Trophoblast cell (in vitro differentiated cells and primary cell): ENCODE measurements at regions not wholly inside any gene's neighbourhood (a gene's known extent, or its start where the extent isn't known, plus 50 kb on each side); places are given as distances from the start of the nearest gene placed in this dataset.
A peak's percentile ranks its signal among the peaks of the same experiment; 100 is the strongest.

Experiments
- DNase-seq, 2 donors: peaks; one replicate each; pipeline ENCODE4 v3.0.0-alpha.2; 2016
- H2AFZ ChIP-seq: 2 replicates; pipeline ENCODE4 v1.6.1; 2013; ENCODE audit warnings: low read length, moderate library complexity, mild to moderate bottlenecking; ENCODE audit not compliant: insufficient read depth, poor library complexity
- H2AK5ac ChIP-seq: 2 replicates; pipeline ENCODE4 v1.6.1; 2013; ENCODE audit warnings: mild to moderate bottlenecking, low read length
- H2BK120ac ChIP-seq: 2 replicates; pipeline ENCODE4 v1.6.1; 2013; ENCODE audit warnings: low read length, mild to moderate bottlenecking, moderate library complexity; ENCODE audit not compliant: insufficient read depth, poor library complexity
- H2BK12ac ChIP-seq: 2 replicates; pipeline ENCODE4 v1.6.1; 2013; ENCODE audit warnings: mild to moderate bottlenecking, low read length, moderate library complexity
- H2BK5ac ChIP-seq: 2 replicates; pipeline ENCODE4 v1.6.1; 2013; ENCODE audit warnings: low read length, low read depth, moderate library complexity, mild to moderate bottlenecking; ENCODE audit not compliant: poor library complexity
- H3K14ac ChIP-seq: 2 replicates; pipeline ENCODE4 v1.6.1; 2013; ENCODE audit warnings: mild to moderate bottlenecking, low read length
- H3K18ac ChIP-seq: 2 replicates; pipeline ENCODE4 v1.6.1; 2013; ENCODE audit warnings: mild to moderate bottlenecking, low read length
- H3K23ac ChIP-seq: 2 replicates; pipeline ENCODE4 v1.6.1; 2013; ENCODE audit warnings: low read length
- H3K27ac ChIP-seq: 2 replicates; pipeline ENCODE4 v1.5.1; 2013; ENCODE audit warnings: low read depth, mild to moderate bottlenecking, inconsistent platforms, low read length, moderate library complexity
- H3K27me3 ChIP-seq: 2 replicates; pipeline ENCODE4 v1.6.1; 2013; ENCODE audit warnings: inconsistent platforms, mild to moderate bottlenecking, low read length, moderate library complexity; ENCODE audit not compliant: insufficient read depth
- H3K36me3 ChIP-seq, 2 experiments: 1 replicate in 1 of 2; 2 replicates in 1 of 2; pipeline ENCODE4 v1.6.1; 2013; ENCODE audit warnings: low read length in 2 of 2, mild to moderate bottlenecking in 2 of 2, moderate library complexity in 1 of 2; ENCODE audit not compliant: insufficient read depth in 2 of 2, control insufficient read depth in 1 of 2
- H3K4ac ChIP-seq: 2 replicates; pipeline ENCODE4 v1.6.1; 2013; ENCODE audit warnings: low read depth, mild to moderate bottlenecking, low read length, moderate library complexity
- H3K4me1 ChIP-seq, 2 experiments: 1 replicate in 1 of 2; 2 replicates in 1 of 2; pipeline ENCODE4 v1.6.1; 2013; ENCODE audit warnings: low read length in 2 of 2, mild to moderate bottlenecking in 2 of 2, moderate library complexity in 1 of 2; ENCODE audit not compliant: insufficient read depth in 2 of 2, control insufficient read depth in 1 of 2
- H3K4me2 ChIP-seq: 2 replicates; pipeline ENCODE4 v1.6.1; 2013; ENCODE audit warnings: inconsistent platforms, mild to moderate bottlenecking, low read length, moderate library complexity
- H3K4me3 ChIP-seq: 2 replicates; pipeline ENCODE4 v1.5.1; 2013; ENCODE audit warnings: mild to moderate bottlenecking, low read depth, low read length, inconsistent platforms
- H3K79me1 ChIP-seq: one replicate; pipeline ENCODE4 v1.6.1; 2013; ENCODE audit warnings: low read length
- H3K79me2 ChIP-seq: 2 replicates; pipeline ENCODE4 v1.6.1; 2013; ENCODE audit warnings: low read length, mild to moderate bottlenecking; ENCODE audit not compliant: control insufficient read depth, insufficient read depth, poor library complexity
- H3K9ac ChIP-seq: 2 replicates; pipeline ENCODE4 v1.6.1; 2013; ENCODE audit warnings: mild to moderate bottlenecking, low read length
- H3K9me3 ChIP-seq: 2 replicates; pipeline ENCODE4 v1.6.1; 2013; ENCODE audit warnings: low read depth, mild to moderate bottlenecking, control low read depth, inconsistent platforms, low read length; ENCODE audit not compliant: insufficient read depth
- H4K12ac ChIP-seq: 2 replicates; pipeline ENCODE4 v1.6.1; 2013; ENCODE audit warnings: low read depth, mild to moderate bottlenecking, low read length, moderate library complexity
- H4K8ac ChIP-seq: 2 replicates; pipeline ENCODE4 v1.6.1; 2013; ENCODE audit warnings: low read depth, mild to moderate bottlenecking, low read length, moderate library complexity
- H4K91ac ChIP-seq: one replicate; pipeline ENCODE4 v1.6.1; 2013; ENCODE audit warnings: low read depth, mild to moderate bottlenecking, low read length, moderate library complexity
- WGBS: extraction: QIAGEN DNeasy Blood & Tissue Kit; methylation state at CpG from one replicate; pipeline ENCODE4 v1.1.7; 2013; ENCODE audit warnings: missing lambda C conversion rate; ENCODE audit not compliant: insufficient read length, insufficient coverage; ENCODE audit errors: extremely low coverage; 5-methylcytosine and 5-hydroxymethylcytosine counted together

DNA sequence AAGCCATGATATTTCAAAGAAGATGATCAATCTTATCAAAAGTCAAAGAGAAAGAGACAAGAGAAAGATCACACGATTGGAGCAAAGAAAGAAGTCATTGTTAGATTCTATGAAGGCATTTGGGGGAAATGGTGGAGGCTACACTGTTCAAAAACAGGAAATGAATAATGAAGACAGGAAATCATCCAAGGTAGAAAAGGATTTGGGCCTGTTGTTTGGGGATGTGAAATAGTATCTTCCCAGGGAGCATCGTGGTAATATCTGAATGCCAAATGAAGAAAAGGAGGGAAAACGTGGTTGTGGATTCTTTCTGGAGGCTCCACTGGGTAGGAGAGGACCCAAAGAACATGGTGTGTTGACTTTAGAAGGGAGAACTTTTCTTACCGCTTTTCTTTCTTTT lies 482.4 kb downstream of the NLGN4X start:
- Histone ChIP-seq H3K79me2 (no peaks in the 10 kb centered on the region), H2BK12ac (no peak overlapping the region), H3K4me1 (no peaks in the 10 kb centered on the region), H3K27ac (no peak overlapping the region), H3K23ac (no peak overlapping the region), H3K4me3 (no peak overlapping the region), H2AK5ac (no peak overlapping the region), H3K9ac (no peak overlapping the region), H3K36me3 (no peaks in the 10 kb centered on the region), H3K9me3 (no peaks in the 10 kb centered on the region), H2BK5ac (no peak overlapping the region), H3K4me2 (no peak overlapping the region), H4K12ac (no peak overlapping the region), H3K4ac (no peak overlapping the region), H3K14ac (no peak overlapping the region), H4K8ac (no peak overlapping the region), H3K27me3 (no peaks in the 10 kb centered on the region), H3K79me1 (no peaks in the 10 kb centered on the region), H2BK120ac (no peak overlapping the region), H2AFZ (no peak overlapping the region), H4K91ac (no peak overlapping the region), H3K18ac (no peak overlapping the region)
- DNase-seq = no peak
- WGBS = no CpG with 5 or more reads among the region's 4 CpGs

- Histone ChIP-seq H3K4me2 (no peak overlapping the region), H4K8ac (no peak overlapping the region), H3K14ac (no peak overlapping the region), H3K79me2 (no peaks in the 10 kb centered on the region), H3K36me3 (no peaks in the 10 kb centered on the region), H2BK12ac (no peak overlapping the region), H3K9ac (no peak overlapping the region), H3K79me1 (no peaks in the 10 kb centered on the region), H2AK5ac (no peak overlapping the region), H3K4ac (no peak overlapping the region), H3K9me3 (no peaks in the 10 kb centered on the region), H4K91ac (no peak overlapping the region), H3K4me1 (no peaks in the 10 kb centered on the region), H4K12ac (no peak overlapping the region), H3K27ac (no peak overlapping the region), H3K18ac (no peak overlapping the region), H2BK120ac (no peak overlapping the region), H2AFZ (no peak overlapping the region), H3K27me3 (no peaks in the 10 kb centered on the region), H2BK5ac (no peak overlapping the region), H3K23ac (no peak overlapping the region), H3K4me3 (no peak overlapping the region)
- no CpG with 5 or more reads among the region's 3 CpGs for WGBS
- DNase-seq = no peak
These were observed 495.2 kb downstream of the NLGN4X start for GRCh38 chrX:5733501-5733900.

- DNase-seq = no peak
- Histone ChIP-seq H2BK120ac (no peak overlapping the region), H3K27me3 (no peaks in the 10 kb centered on the region), H3K4ac (no peak overlapping the region), H3K4me3 (no peak overlapping the region), H2BK5ac (no peak overlapping the region), H3K36me3 (no peaks in the 10 kb centered on the region), H4K12ac (no peak overlapping the region), H3K14ac (no peak overlapping the region), H3K9ac (no peak overlapping the region), H2BK12ac (no peak overlapping the region), H3K79me2 (no peaks in the 10 kb centered on the region), H3K9me3 (no peaks in the 10 kb centered on the region), H3K4me2 (no peak overlapping the region), H4K8ac (no peak overlapping the region), H3K23ac (no peak overlapping the region), H2AK5ac (no peak overlapping the region), H2AFZ (no peak overlapping the region), H3K79me1 (no peaks in the 10 kb centered on the region), H3K18ac (no peak overlapping the region), H3K27ac (no peak overlapping the region), H4K91ac (no peak overlapping the region), H3K4me1 (no peaks in the 10 kb centered on the region)
- no CpG with 5 or more reads among the region's 2 CpGs for WGBS
These were observed 498.1 kb downstream of the NLGN4X start for GRCh38 chrX:5730556-5730955.

- Histone ChIP-seq H3K79me1 (no peaks in the 10 kb centered on the region), H3K9ac (no peak overlapping the region), H2AK5ac (no peak overlapping the region), H4K8ac (no peak overlapping the region), H3K36me3 (no peaks in the 10 kb centered on the region), H3K23ac (no peak overlapping the region), H3K4me2 (no peak overlapping the region), H2BK5ac (no peak overlapping the region), H3K79me2 (no peaks in the 10 kb centered on the region), H2AFZ (no peak overlapping the region), H3K27ac (no peak overlapping the region), H3K9me3 (no peaks in the 10 kb centered on the region), H4K91ac (no peak overlapping the region), H2BK12ac (no peak overlapping the region), H3K18ac (no peak overlapping the region), H3K4me1 (no peaks in the 10 kb centered on the region), H3K4ac (no peak overlapping the region), H3K4me3 (no peak overlapping the region), H3K27me3 (no peaks in the 10 kb centered on the region), H3K14ac (no peak overlapping the region), H2BK120ac (no peak overlapping the region), H4K12ac (no peak overlapping the region)
- WGBS = no CpG with 5 or more reads among the region's 5 CpGs
- peak; percentile 0 to 7 for DNase-seq
These were observed 502.4 kb downstream of the NLGN4X start for GRCh38 chrX:5726224-5726623.
